MM.1S (cell line): ENCODE measurements at regions not wholly inside any gene's neighbourhood (a gene's known extent, or its start where the extent isn't known, plus 50 kb on each side); places are given as distances from the start of the nearest gene placed in this dataset.

ENCODE experiments used
- DNase-seq: peaks from one replicate; pipeline ENCODE4 v3.0.0-alpha.2; 2015
- H2AFZ ChIP-seq: fragments of 300-600 bp; sonication (generic); 2 replicates; pipeline ENCODE4 v1.6.0; 2016; ENCODE audit warnings: antibody characterized with exemption, low read length
- H3F3A ChIP-seq: fragments of 300-600 bp; sonication (generic); 2 replicates; pipeline ENCODE4 v1.6.1; 2016; ENCODE audit warnings: mild to moderate bottlenecking, antibody characterized with exemption, low read length, moderate library complexity, mixed read lengths; ENCODE audit not compliant: insufficient read depth
- H3K27ac ChIP-seq: fragments of 300-600 bp; sonication (generic); 2 replicates; pipeline ENCODE4 v1.5.1; 2016; ENCODE audit warnings: mild to moderate bottlenecking, low read length
- H3K27me3 ChIP-seq: fragments of 300-600 bp; sonication (generic); replicated peaks from 2 replicates; pipeline ENCODE4 v1.6.0; 2016; ENCODE audit warnings: low read length; ENCODE audit not compliant: insufficient read depth
- H3K36me3 ChIP-seq: fragments of 300-600 bp; sonication (generic); replicated peaks from 2 replicates; pipeline ENCODE4 v1.6.1; 2016; ENCODE audit warnings: mild to moderate bottlenecking, low read length, mixed read lengths; ENCODE audit not compliant: insufficient read depth
- H3K4me1 ChIP-seq: fragments of 300-600 bp; sonication (generic); 2 replicates; pipeline ENCODE4 v1.6.1; 2016; ENCODE audit warnings: low read length, mixed read lengths
- H3K4me2 ChIP-seq: fragments of 300-600 bp; sonication (generic); 2 replicates; pipeline ENCODE4 v1.6.0; 2016; ENCODE audit warnings: low read depth, low read length
- H3K4me3 ChIP-seq: fragments of 300-600 bp; sonication (generic); 2 replicates; pipeline ENCODE4 v1.5.1; 2016; ENCODE audit warnings: low read length, mixed read lengths
- H3K79me2 ChIP-seq: fragments of 300-600 bp; sonication (generic); 2 replicates; pipeline ENCODE4 v1.6.1; 2016; ENCODE audit warnings: mixed run types, low read length, mixed read lengths
- H3K9ac ChIP-seq: fragments of 300-600 bp; sonication (generic); 2 replicates; pipeline ENCODE4 v1.6.1; 2016; ENCODE audit warnings: low read length, mixed read lengths
- H3K9me2 ChIP-seq: fragments of 300-600 bp; sonication (generic); replicated peaks from 2 replicates; pipeline ENCODE4 v1.6.1; 2016; ENCODE audit warnings: mild to moderate bottlenecking, low read length, mixed read lengths; ENCODE audit not compliant: insufficient read depth
- H3K9me3 ChIP-seq: fragments of 300-600 bp; sonication (generic); replicated peaks from 2 replicates; pipeline ENCODE4 v1.6.1; 2016; ENCODE audit warnings: mild to moderate bottlenecking, low read length, mixed read lengths; ENCODE audit not compliant: insufficient read depth
- H4K20me1 ChIP-seq: fragments of 300-600 bp; sonication (generic); 2 replicates; pipeline ENCODE4 v1.6.1; 2016; ENCODE audit warnings: mild to moderate bottlenecking, low read length, moderate library complexity, mixed read lengths; ENCODE audit not compliant: insufficient read depth
- CTCF ChIP-seq: fragments of 300-600 bp; sonication (generic); IDR thresholded peaks from 2 replicates; pipeline ENCODE4 v1.5.1; 2016; ENCODE audit warnings: antibody characterized with exemption, low read length, mixed read lengths
- EZH2 ChIP-seq: fragments of 300-600 bp; sonication (generic); optimal IDR thresholded peaks from 2 replicates; pipeline ENCODE3; 2017; ENCODE audit warnings: low read depth, mild to moderate bottlenecking, antibody characterized with exemption, low read length, mixed read lengths
- EZH2phosphoT487 ChIP-seq: fragments of 300-600 bp; sonication (generic); IDR thresholded peaks from 2 replicates; pipeline ENCODE4 v1.6.1; 2018; ENCODE audit warnings: antibody characterized with exemption, low read length

- no peaks in the 10 kb centered on the region for H3F3A ChIP-seq
- DNase-seq, result no peak
- no peak overlapping the region for H3K27ac ChIP-seq
Observed at GRCh38 chr12:107551434-107551833, 134.2 kb upstream of the PWP1 start.

GRCh38 chr12:107552263-107552662 is 133.3 kb upstream of the PWP1 start:
- no peak overlapping the region for H3K27ac ChIP-seq
- H3K9ac ChIP-seq, result no peak overlapping the region
- no peaks in the 10 kb centered on the region for H3K79me2 ChIP-seq
- no peaks in the 10 kb centered on the region for H3K9me3 ChIP-seq
- DNase-seq, result no peak
- H3K4me3 ChIP-seq, result no peak overlapping the region
- no peaks in the 10 kb centered on the region for H3K4me1 ChIP-seq
- no peak for TF ChIP-seq CTCF
- no peaks in the 10 kb centered on the region for H3K36me3 ChIP-seq
- no peaks in the 10 kb centered on the region for H3K9me2 ChIP-seq
- H4K20me1 ChIP-seq, result no peaks in the 10 kb centered on the region
- H3F3A ChIP-seq, result no peaks in the 10 kb centered on the region
- H3K27me3 ChIP-seq, result no peaks in the 10 kb centered on the region
- no peak overlapping the region for H2AFZ ChIP-seq
- no peak overlapping the region for H3K4me2 ChIP-seq

More at GRCh38 chr12:107551434-107551833, 134.2 kb upstream of the PWP1 start:
- no peak overlapping the region for H3K9ac ChIP-seq
- H3K36me3 ChIP-seq, result no peaks in the 10 kb centered on the region
- H4K20me1 ChIP-seq, result no peaks in the 10 kb centered on the region
- no peak overlapping the region for H3K4me2 ChIP-seq
- no peaks in the 10 kb centered on the region for H3K27me3 ChIP-seq
- H3K9me2 ChIP-seq, result no peaks in the 10 kb centered on the region
- no peak overlapping the region for H3K4me3 ChIP-seq
- H3K79me2 ChIP-seq, result no peaks in the 10 kb centered on the region
- no peak for TF ChIP-seq EZH2phosphoT487
- no peak for TF ChIP-seq EZH2
- no peak for TF ChIP-seq CTCF
- no peaks in the 10 kb centered on the region for H3K4me1 ChIP-seq
- no peaks in the 10 kb centered on the region for H3K9me3 ChIP-seq
- no peak overlapping the region for H2AFZ ChIP-seq

- H3K9me2 ChIP-seq, result no peaks in the 10 kb centered on the region
- no peak overlapping the region for H3K4me3 ChIP-seq
- no peaks in the 10 kb centered on the region for H3K9me3 ChIP-seq
- H3F3A ChIP-seq, result no peaks in the 10 kb centered on the region
- H3K9ac ChIP-seq, result no peak overlapping the region
- no peaks in the 10 kb centered on the region for H3K4me1 ChIP-seq
- no peak overlapping the region for H2AFZ ChIP-seq
- H3K36me3 ChIP-seq, result no peaks in the 10 kb centered on the region
- no peaks in the 10 kb centered on the region for H3K79me2 ChIP-seq
- H3K27me3 ChIP-seq, result no peaks in the 10 kb centered on the region
- no peak for DNase-seq
- no peaks in the 10 kb centered on the region for H4K20me1 ChIP-seq
- no peak overlapping the region for H3K4me2 ChIP-seq
- no peak for TF ChIP-seq EZH2phosphoT487
- TF ChIP-seq CTCF, result no peak
- no peak for TF ChIP-seq EZH2
- H3K27ac ChIP-seq, result no peak overlapping the region
Observed at GRCh38 chr12:107553211-107553765, 132.3 kb upstream of the PWP1 start.
